ENCODE measurements at regions not wholly inside any gene's neighbourhood (a gene's known extent, or its start where the extent isn't known, plus 50 kb on each side); places are given as distances from the start of the nearest gene placed in this dataset.

DNA sequence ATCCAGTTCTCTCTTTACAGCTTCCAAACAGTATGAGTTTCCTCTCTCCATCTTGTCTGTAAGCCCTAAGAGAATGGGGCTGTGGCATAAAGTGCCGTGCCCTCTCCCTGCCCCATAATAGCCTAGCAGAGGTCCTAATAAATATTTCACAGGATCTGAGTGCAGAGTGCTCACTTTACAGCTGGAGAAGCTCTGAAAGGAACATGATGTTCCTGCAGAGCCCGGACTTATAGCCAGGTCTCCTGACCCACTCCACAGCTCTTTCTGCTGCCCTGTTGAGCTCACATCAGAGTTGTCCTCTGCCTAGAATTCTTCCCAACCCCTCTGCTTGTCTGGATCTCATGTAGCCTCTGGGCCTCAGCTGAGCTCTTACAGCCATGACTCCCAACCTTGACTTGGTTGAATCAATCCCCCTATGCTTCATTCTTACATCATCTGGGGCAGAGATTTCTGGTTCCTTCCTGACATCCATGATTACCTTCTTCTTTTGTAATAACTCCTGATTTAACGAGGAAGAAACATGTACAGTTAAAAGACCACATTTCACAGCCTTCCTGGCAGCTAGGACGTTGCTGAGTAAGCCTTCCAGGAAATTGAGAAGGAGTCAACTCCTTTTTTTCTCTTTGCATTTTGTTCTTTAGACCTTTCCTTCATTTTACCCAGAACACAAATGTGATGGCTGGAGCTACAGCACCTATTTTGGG lies 135.3 kb downstream of the RPLP1 start:
- DNase-seq (ENCODE audit: low read depth), result peak; percentile 28
- no peak overlapping the region for H3K4me3 ChIP-seq (ENCODE audit: control insufficient read depth, low read depth, low read length)
- TF ChIP-seq, protein P1, sequence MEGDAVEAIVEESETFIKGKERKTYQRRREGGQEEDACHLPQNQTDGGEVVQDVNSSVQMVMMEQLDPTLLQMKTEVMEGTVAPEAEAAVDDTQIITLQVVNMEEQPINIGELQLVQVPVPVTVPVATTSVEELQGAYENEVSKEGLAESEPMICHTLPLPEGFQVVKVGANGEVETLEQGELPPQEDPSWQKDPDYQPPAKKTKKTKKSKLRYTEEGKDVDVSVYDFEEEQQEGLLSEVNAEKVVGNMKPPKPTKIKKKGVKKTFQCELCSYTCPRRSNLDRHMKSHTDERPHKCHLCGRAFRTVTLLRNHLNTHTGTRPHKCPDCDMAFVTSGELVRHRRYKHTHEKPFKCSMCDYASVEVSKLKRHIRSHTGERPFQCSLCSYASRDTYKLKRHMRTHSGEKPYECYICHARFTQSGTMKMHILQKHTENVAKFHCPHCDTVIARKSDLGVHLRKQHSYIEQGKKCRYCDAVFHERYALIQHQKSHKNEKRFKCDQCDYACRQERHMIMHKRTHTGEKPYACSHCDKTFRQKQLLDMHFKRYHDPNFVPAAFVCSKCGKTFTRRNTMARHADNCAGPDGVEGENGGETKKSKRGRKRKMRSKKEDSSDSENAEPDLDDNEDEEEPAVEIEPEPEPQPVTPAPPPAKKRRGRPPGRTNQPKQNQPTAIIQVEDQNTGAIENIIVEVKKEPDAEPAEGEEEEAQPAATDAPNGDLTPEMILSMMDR (conservative IDR thresholded peaks at IDR 0.05; ENCODE audit: control insufficient read depth, insufficient read depth, low read depth, low read length), result no peak

DNA sequence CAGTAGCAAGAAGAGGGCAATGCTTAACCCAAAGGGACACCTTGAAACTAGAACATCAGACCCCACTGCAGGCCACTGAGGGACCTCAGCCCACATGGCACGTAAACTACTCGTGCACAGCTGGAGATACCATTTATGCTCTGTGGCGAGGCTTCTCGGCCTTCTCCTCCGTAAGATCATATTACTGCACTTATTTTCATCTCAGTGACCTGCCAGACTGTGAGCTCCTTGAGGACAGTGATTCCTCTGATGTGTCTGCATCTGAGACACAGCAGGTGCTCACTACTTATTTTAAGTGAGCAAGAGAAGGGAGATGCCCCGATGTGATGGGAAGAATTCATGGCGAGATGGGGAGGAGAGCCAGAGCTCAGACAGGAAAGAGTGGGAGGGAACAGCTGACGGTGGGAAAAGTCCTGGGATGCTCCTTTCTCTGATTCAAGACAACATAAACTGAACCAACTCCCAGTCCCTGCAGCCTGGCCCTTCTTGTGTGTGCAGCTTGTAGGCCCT lies 137.6 kb downstream of the RPLP1 start:
- H3K4me3 ChIP-seq (ENCODE audit: control insufficient read depth, low read depth, low read length), result no peak overlapping the region
- DNase-seq (ENCODE audit: low read depth), result no peak
- TF ChIP-seq, protein P1 (conservative IDR thresholded peaks at IDR 0.05; ENCODE audit: control insufficient read depth, insufficient read depth, low read depth, low read length), result no peak

DNA sequence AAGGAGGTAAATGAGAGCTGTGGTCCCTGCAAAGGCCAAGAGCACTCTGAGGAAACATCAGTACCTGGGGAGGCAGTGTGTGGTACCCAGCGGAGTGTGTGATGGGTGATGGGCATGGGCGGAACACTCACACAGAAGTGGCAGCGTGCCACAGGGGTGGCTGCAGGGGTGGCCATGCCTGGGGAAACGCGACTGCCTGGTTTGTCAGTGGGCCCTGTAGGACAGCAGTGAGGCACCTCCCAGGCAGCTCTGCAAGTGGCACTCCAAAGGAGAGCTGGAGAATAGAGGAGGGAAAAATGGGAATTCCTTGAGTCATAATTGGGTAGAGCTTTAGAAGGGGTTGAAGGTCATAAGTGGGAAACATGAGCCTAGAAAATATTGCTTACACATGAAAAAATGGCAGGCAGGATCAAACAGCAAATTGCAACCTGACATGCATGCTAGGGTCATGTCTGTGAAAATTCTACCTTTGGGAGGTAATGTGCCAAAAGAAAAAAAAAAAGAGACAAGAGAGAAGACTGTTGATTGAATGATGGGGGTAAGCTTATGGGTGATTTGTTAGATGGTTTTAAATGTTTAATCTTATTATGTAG lies 138.4 kb downstream of the RPLP1 start:
- TF ChIP-seq, protein P1 (conservative IDR thresholded peaks at IDR 0.05; ENCODE audit: control insufficient read depth, insufficient read depth, low read depth, low read length), result no peak
- DNase-seq (ENCODE audit: low read depth), result no peak
- no peak overlapping the region for H3K4me3 ChIP-seq (ENCODE audit: control insufficient read depth, low read depth, low read length)

DNA sequence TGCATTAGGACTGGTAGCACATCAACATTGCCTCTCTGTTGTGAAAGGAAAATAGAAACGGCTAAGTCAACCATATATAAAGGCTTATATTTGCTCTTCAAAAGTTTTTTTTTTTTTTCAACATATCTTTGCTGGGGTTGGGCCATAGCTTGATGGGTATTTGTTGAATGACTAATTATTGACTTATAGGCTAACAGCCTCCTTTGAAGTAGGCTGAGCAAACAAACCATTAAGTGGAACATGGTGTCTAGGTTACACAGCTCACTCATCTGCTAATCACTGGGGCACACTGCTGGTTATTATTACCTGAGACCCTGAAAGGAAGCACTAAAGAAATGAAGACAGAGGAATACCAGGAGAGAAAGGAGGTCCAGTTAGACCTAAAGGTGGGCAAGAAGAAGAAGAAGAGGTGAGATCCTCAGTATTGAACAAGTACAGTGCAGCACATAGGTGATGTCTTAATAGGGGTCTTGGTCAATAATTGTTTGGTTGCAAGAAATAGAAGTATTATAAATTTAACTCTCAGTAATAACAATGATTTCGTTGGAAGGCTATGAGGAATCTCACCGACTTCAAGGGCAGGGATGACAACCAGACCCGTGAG lies 139.4 kb downstream of the RPLP1 start:
- H3K4me3 ChIP-seq (ENCODE audit: control insufficient read depth, low read depth, low read length), result no peak overlapping the region
- TF ChIP-seq, protein P1 (conservative IDR thresholded peaks at IDR 0.05; ENCODE audit: control insufficient read depth, insufficient read depth, low read depth, low read length), result no peak
- no peak for DNase-seq (ENCODE audit: low read depth)

DNA sequence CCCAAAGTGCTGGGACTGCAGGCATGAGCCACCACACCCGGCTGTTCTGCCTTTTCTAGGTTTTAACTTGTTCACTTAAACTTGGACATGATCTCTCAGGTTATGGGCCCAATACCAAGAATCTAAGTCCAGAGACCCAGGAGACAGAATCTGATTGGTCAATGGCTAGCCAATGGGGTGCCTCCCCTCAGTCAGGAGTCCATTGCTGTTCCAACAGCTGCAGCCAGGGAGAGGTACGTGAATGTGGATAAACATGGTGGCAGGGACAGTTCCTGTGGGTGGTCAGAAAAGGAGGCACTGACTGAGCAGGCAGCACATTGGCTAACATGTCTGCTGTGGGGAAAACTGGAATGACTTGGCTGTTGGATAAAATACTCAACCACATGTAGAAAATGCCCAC lies 140.3 kb downstream of the RPLP1 start:
- no peak for DNase-seq (ENCODE audit: low read depth)
- TF ChIP-seq, protein P1 (conservative IDR thresholded peaks at IDR 0.05; ENCODE audit: control insufficient read depth, insufficient read depth, low read depth, low read length), result no peak
- H3K4me3 ChIP-seq (ENCODE audit: control insufficient read depth, low read depth, low read length), result no peak overlapping the region

DNA sequence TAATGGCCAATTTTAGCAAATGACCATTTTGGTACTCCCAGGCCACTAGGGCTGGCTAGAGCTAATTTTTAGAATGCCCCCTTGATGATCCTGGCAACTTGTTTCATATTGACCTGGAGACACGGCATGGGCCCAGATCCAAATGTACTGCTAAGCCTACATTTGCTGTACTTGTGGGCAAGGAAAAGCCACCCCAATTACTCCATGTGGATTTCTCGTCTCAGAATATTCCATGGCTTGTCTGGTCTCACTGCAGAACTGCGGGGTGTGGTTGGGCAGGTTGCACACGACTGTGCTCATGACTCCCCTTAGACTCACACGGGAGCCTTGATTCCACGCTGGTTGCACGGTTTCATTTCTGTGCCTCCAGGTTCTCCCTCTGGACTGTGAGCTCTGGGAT lies 140.9 kb downstream of the RPLP1 start:
- TF ChIP-seq, protein P1 (conservative IDR thresholded peaks at IDR 0.05; ENCODE audit: control insufficient read depth, insufficient read depth, low read depth, low read length), result no peak
- DNase-seq (ENCODE audit: low read depth), result no peak
- H3K4me3 ChIP-seq (ENCODE audit: control insufficient read depth, low read depth, low read length), result no peak overlapping the region

All from fibroblast of mammary gland (primary cell).